Stimulated activated CD8-positive, alpha-beta memory T cell treated with anti-CD3 and anti-CD28 coated beads, Interleukin-15, amount 100 ng/mL, for 24 hours (primary cell): ENCODE measurements at regions not wholly inside any gene's neighbourhood (a gene's known extent, or its start where the extent isn't known, plus 50 kb on each side); places are given as distances from the start of the nearest gene placed in this dataset.
"Not testable (repeated sequence)": the region's sequence is repeated elsewhere in the genome, so short reads cannot be mapped to it uniquely, and the experiment has no call there.

Experiments used
- DNase-seq: peaks from one replicate; pipeline ENCODE4 v3.0.0-alpha.2; 2020; ENCODE audit warnings: low read depth

DNA sequence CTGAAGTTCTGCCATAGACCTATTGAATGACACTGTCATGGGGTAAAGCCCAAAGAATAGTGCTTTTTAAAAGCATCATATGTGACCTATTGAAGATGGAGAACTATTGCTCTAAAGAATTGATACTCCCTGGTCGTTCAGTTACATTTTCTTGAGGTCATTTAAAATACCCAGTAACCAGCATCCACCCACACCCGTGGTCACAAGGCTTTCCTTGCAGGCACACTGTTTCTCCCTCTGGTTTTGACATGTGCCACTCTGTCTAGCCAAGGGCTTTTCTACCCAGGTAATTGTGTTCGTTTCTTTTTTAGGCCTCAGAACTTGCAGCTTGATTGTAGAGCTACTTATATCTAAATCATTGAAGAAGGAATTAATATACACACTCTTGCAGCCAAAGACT, 68.3 kb upstream of the LYZL2 start:
- DNase-seq: no peak

DNA sequence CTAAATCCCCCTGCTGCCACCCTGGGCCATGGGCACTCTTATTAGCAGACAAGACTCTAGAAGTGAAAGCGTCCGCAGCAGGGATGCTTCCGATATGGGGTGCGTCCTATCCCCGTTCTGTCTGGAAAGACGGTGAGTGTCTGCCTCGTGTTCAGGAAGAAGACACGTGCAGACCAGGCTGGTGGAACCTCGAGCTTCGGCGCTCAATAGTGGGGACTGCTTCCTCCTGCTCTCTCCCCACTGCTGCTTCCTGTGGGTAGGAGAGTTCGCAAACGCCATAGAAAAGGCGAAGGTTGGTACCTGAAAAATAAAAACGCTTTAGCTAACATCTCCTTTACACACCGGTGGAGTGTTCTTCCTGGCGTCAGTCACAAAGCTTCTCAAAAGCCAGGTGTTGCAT, 67.7 kb upstream of the LYZL2 start:
- not testable (repeated sequence) for DNase-seq

DNA sequence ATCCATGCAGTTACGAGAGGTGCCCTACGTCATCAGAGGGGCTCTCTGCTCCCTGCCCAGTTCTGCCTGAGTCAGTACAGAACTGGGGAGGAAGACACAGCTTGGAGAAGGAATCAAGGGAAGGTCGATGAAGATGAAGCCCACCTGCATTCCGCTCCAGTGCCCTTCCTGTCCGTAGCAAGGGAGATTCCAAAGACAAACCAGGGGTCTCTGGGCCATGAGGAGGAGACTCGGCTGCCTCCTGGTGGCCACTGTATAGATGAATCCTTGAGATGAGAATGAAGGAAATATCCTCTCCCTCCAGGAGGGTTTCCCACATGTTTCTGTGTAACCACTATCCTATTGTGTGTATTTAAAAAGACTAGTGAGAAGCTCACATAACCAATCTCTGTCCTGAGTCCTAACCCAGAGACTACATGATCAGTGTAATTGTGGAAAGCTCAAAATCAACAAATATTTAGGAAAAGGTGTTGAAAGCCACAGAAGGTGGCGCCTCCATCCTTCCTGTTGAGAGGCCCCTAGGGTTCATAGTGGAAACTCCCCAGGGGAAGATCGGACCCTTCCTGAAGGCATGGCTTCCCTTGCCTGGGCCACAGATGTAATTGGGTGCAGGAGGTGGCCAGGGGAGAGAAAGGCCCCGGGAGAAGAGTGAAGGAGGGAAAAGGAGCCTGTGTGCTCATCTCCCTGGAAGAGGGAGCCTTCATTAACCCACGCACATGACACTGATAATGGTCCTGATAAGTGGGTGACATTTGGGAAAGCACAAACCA, 67.0 kb upstream of the LYZL2 start:
- not testable (repeated sequence) for DNase-seq

DNA sequence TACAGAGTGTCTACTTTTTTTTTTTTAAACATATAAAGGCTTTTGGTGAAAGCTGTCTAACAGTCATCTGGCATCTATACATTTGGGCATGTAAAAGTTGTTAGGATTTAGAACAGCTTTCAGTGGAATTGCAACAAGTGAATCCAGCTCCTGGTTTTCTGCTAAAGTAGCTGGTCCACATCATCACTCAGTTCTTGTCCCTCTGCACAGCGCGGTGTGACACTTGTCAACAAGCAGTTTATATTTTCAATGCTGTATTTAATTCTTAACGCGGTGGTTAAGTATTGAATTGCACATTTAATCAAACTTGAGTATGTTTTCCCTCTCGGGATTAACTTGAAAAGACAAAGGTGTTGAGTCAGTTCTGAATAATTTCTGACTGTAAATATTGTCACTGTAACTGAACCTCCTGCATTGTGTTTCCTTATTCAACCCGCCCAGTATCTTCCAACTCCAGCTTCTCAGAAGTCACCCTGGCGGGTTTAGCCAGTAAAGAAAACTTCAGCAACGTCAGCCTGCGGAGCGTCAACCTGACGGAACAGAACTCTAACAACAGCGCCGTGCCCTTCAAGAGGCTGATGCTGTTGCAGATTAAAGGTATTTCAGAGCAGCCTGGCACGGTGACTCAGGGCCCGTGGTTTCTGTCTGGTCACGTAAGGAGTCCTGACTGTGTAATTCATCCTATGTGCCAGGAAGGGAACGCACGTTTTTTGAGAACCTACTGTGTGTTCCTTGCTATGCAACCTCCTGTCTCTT, 66.1 kb upstream of the LYZL2 start:
- not testable (repeated sequence) for DNase-seq

DNA sequence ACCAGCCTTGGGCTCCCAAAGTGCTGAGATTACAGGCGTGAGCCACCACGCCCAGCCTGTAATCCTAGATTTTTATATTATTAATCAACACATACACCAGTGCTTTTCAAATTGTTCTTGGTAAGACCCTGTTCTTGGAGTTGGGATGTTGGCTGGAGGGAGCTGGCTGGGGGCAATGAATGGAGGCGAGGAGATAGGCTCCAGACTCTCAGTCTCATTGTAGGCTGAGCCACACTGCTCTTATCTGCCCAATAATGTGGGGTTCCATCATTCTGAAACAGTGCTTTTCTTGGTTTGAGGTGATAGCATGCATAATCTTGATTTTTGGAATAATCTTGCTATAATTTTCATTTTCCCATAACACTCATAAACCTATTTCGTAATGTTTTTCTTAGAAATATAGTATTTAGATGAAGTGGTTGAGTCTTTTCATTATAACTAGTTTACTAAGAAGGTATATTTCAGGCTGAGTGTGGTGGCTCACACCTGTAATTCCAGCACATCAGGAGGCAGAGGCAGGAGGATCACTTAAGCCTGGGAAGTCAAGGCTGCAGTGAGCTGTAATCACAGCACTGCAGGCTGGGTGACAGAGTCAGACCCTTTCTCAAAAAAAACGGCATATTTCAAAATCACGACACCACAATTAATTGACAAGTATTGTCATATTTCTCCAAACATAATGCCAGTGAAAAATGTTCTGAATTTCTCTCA, 65.1 kb upstream of the LYZL2 start:
- no peak for DNase-seq

DNA sequence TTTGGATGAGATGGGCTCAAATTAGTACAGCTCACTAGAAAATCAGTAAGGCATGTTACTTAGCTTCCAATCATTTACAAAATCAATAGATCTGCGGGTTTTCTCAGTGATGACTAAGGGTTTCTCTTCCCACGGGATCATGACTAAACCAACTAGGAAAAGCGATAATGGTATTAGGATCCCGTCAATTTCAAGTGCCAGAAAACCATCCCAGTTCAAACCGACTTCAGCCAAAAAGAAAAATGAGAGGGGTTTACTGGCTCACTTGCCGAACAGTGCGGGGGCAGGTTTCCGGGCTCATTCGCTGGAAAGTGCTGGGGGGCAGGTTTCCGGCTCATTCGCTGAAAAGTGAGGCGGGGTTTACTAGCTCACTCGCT, 62.1 kb upstream of the LYZL2 start:
- DNase-seq: no peak

DNA sequence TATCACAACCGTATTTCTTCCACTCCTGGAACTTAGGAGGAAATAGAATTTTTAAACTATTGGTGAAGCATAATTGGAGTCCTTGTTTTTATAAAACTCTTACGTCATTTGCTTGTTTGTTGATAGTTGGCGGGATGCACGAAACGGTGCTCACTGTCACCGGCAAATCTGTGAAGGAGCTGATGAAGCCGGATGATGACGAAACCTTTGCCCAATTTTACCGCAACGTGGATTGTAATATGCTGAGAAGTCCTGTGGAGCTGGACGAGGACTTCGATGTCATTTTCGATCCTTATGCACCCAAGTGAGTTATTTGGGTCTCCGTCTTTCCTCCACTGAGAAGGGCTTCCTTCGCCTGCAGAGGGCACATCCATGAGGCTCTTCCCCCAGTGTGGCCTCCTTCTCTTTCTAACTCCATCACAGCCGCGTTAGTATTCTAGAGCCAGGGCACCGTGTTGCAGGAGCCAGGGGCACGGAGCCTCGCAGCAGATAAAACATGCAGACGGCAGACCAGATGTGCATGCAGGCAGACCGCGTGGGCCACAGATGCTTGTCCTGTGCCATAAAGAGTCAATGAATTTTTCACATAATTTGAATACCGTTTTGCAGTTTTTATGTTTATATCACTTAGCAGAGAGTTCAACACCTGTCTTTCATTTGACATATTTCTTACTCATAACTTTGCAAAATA, 61.5 kb upstream of the LYZL2 start:
- DNase-seq: not testable (repeated sequence)

DNA sequence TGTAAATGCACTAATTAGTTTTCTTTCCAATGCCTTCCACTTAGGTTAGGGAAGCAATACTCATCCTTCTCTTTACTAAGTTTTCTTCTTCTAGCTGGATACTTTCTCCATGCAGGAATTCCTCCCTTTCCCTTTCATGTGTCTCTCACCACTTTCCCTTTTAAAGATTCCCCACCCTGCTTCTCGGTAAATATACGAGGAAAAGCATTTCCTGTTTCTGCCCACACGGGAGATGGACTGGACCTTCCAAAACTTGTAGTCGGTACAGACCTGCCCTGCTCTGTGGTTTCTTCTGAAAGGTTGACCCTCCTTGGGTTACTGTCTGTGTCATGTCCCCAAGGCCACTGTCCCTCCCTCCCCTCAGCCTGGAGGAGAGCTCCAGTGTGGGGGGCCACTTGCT, 58.9 kb upstream of the LYZL2 start:
- no peak for DNase-seq

DNA sequence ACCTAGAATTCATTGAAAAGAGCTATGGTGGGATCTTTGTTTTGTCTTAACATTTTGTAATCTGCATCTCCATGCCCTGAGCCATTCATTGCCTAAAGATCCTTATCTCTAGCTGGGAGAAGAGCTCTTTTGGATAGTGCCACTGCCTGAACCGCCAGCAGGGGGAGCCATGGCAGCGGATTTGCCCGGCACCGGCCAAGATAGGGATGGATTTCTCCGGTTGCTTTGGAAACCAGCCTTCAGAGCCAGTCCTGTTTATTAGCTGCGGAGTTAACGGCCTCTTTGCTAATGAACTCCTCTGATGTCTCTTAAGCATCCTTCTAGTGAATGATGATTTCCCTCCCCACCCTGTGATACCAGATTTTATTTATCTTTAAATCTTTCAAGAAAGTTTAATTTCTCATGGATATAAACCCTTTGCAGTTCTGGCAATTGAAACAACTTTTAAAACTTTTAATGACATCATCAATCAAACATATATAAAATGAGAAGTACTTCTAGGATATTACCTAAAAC, 58.2 kb upstream of the LYZL2 start:
- DNase-seq: peak; percentile 69

DNA sequence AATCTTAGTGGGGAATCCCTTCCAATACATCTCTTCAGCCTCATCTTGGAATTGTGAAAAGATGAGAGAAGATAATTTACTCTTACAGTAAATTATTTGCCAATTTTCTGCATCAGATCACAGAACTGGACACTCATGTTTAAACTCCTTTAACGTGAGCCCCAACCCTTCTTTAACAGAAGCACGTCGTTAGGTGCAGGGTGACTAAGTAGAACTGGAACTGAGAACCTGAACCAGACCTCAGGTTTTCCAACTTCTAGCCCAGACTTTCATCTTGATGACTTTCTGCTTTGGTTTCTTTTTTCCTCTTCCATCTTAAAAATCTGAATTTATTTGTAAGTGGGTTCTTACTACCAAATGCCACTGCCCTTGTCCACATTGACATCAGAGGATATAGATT, 57.2 kb upstream of the LYZL2 start:
- DNase-seq: no peak

DNA sequence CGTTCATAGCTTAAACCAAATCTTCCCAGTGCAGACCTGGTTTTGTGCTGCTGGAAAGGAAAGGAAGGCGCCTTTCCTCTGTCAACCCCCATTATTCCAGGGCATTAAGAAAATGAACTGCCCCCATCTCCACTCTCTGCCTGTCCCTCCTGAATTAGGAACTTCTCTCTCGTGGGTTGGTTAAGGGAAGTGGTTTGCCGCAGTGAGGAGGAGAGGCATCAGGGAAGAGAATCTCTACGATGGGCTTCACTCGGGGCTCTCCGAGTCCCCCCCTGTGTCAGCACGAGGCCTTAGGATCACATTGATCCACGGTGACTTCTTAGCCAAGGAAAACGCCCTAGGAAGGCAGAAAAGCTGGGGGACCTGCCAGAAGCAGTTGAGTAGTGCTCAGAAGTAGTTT, 53.9 kb upstream of the LYZL2 start:
- DNase-seq: no peak

DNA sequence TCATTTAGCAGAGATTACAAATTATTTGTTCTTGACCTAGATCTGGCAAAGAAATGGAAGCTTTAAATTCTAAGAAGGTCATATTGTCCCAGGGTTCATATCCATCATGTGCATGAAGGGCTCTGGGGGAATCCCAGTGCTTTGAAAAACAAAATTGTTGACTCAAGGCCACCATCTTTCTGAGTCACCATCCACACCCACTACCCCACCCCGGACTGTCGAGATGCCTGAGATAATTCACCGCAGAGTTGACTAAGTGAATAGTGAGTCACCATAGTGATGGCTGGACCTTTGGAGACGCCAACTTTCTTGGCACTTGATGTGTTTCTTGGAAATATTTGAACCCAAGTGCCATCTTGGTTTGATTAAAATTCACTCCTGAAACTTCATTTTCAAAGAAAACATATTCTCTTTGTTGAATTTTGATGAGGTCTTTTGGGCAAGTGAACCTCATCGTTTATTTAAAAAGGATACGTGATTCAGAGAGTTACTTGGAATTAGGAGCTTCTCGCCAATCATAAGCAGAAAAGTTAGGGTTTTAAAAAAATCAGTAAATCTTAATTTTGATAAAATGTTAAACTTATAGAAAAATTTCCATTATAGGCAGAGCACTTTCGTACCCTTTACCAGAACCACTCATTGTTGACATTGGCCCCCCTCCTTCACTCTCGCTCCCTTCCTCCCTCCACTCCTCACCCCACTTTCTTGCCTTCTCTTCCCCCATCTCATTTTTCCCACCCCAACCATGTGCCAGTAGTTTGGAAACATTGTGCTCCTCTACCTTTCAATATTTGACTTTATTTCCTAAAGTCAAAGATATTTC, 53.0 kb upstream of the LYZL2 start:
- not testable (repeated sequence) for DNase-seq

DNA sequence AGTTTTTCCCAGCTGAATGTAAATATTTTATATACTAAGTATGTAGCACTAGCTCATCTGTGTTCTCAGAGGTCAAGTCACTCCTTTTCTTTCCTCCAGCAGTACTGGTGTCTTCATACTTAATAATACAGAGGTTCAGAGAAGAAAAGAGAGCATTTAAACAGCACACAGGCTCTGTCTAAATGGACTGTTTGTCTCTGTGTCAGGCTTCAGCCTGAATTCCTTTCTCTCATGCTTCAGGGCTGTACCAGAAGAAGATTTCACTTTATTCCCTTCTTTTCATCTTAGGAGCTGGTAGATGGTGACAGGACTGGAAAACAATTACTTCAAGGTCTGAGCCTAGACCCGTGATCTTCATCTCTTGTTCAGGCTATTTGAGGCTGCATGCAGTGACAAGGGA, 51.4 kb upstream of the LYZL2 start:
- DNase-seq: no peak
